Fibroblast of lung (primary cell): ENCODE measurements at regions not wholly inside any gene's neighbourhood (a gene's known extent, or its start where the extent isn't known, plus 50 kb on each side); places are given as distances from the start of the nearest gene placed in this dataset.

Experiments used
- DNase-seq, 2 donors: peaks; one replicate each; pipeline versions ENCODE4 v3.0.0 to v3.0.0-alpha.2; 2010; ENCODE audit warnings: low read depth in 2 of 2
- H2AFZ ChIP-seq: 2 replicates; pipeline ENCODE4 v1.5.1; 2012; ENCODE audit warnings: low read length, control low read depth, inconsistent platforms
- H3K27ac ChIP-seq: 2 replicates; pipeline ENCODE4 v1.5.1; 2011; ENCODE audit warnings: low read length, control low read depth; ENCODE audit not compliant: insufficient read depth
- H3K27me3 ChIP-seq: 2 replicates; pipeline ENCODE4 v1.5.1; 2011; ENCODE audit warnings: mild to moderate bottlenecking, low read length; ENCODE audit not compliant: control insufficient read depth, insufficient read depth
- H3K36me3 ChIP-seq: 2 replicates; pipeline ENCODE4 v1.5.1; 2011; ENCODE audit warnings: low read length; ENCODE audit not compliant: control insufficient read depth, insufficient read depth
- H3K4me1 ChIP-seq: 2 replicates; pipeline ENCODE4 v1.5.1; 2011; ENCODE audit warnings: low read length; ENCODE audit not compliant: control insufficient read depth, insufficient read depth; ENCODE audit errors: extremely low read depth
- H3K4me2 ChIP-seq: 2 replicates; pipeline ENCODE4 v1.5.1; 2011; ENCODE audit warnings: low read length, control low read depth; ENCODE audit not compliant: insufficient read depth; ENCODE audit errors: extremely low read depth
- H3K4me3 ChIP-seq, 4 experiments: fragments of 200-600 bp in 1 of 4; sonication (generic) in 1 of 4; replicated peaks in 1 of 4; 2 replicates each; pipeline ENCODE4 v1.5.1; 2011 to 2016; ENCODE audit warnings: low read length in 4 of 4, low read depth in 3 of 4, mild to moderate bottlenecking in 3 of 4, control low read depth in 2 of 4, inconsistent platforms in 1 of 4, mixed read lengths in 1 of 4; ENCODE audit not compliant: insufficient read depth in 1 of 4; ENCODE audit errors: control extremely low read depth in 1 of 4
- H3K79me2 ChIP-seq: 2 replicates; pipeline ENCODE4 v1.5.1; 2012; ENCODE audit warnings: mild to moderate bottlenecking, low read length, inconsistent platforms; ENCODE audit not compliant: control insufficient read depth, insufficient read depth
- H3K9ac ChIP-seq: 2 replicates; pipeline ENCODE4 v1.5.1; 2011; ENCODE audit warnings: mild to moderate bottlenecking, low read length, control low read depth; ENCODE audit not compliant: insufficient read depth
- H3K9me3 ChIP-seq: 2 replicates; pipeline ENCODE4 v1.5.1; 2012; ENCODE audit warnings: low read depth, low read length; ENCODE audit not compliant: control insufficient read depth, insufficient read depth
- H4K20me1 ChIP-seq: 2 replicates; pipeline ENCODE4 v1.5.1; 2011; ENCODE audit warnings: low read length; ENCODE audit not compliant: control insufficient read depth, insufficient read depth; ENCODE audit errors: extremely low read depth
- EZH2 ChIP-seq: IDR thresholded peaks from 2 replicates; pipeline ENCODE4 v1.5.1; 2012; ENCODE audit warnings: low read length, control low read depth, mild to moderate bottlenecking; ENCODE audit errors: missing control alignments
- TF ChIP-seq, protein P1 (sequence below), 2 donors: IDR thresholded peaks in 1 of 2; conservative IDR thresholded peaks in 1 of 2; 1 replicate in 1 of 2; 2 replicates in 1 of 2; pipeline ENCODE4 v1.5.1; 2011 to 2012; ENCODE audit warnings: low read length in 2 of 2, control low read depth in 1 of 2, inconsistent platforms in 1 of 2, low read depth in 1 of 2, mild to moderate bottlenecking in 1 of 2

- TF ChIP-seq, protein P1, sequence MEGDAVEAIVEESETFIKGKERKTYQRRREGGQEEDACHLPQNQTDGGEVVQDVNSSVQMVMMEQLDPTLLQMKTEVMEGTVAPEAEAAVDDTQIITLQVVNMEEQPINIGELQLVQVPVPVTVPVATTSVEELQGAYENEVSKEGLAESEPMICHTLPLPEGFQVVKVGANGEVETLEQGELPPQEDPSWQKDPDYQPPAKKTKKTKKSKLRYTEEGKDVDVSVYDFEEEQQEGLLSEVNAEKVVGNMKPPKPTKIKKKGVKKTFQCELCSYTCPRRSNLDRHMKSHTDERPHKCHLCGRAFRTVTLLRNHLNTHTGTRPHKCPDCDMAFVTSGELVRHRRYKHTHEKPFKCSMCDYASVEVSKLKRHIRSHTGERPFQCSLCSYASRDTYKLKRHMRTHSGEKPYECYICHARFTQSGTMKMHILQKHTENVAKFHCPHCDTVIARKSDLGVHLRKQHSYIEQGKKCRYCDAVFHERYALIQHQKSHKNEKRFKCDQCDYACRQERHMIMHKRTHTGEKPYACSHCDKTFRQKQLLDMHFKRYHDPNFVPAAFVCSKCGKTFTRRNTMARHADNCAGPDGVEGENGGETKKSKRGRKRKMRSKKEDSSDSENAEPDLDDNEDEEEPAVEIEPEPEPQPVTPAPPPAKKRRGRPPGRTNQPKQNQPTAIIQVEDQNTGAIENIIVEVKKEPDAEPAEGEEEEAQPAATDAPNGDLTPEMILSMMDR (conservative IDR thresholded peaks at IDR 0.05 in 1 of 2, IDR thresholded peaks at IDR 0.05 in 1 of 2; ENCODE audit: low read depth in 1 of 2, low read length in 2 of 2) = no peak
- TF ChIP-seq EZH2 = no peak
- no peaks in the 10 kb centered on the region for H3K4me1 ChIP-seq
These were observed 67.7 kb upstream of the TOP3B start for GRCh38 chr22:22050141-22050775.

GRCh38 chr22:22049684-22050083 is 67.1 kb upstream of the TOP3B start:
- H3K36me3 ChIP-seq = no peaks in the 10 kb centered on the region
- H4K20me1 ChIP-seq = no peaks in the 10 kb centered on the region
- H3K4me2 ChIP-seq = no peak overlapping the region
- no peaks in the 10 kb centered on the region for H3K79me2 ChIP-seq
- H3K27me3 ChIP-seq = peaks cover 4% of the 10 kb centered on the region
- no peaks in the 10 kb centered on the region for H3K9me3 ChIP-seq
- no peak for TF ChIP-seq EZH2
- TF ChIP-seq, protein P1 (conservative IDR thresholded peaks at IDR 0.05 in 1 of 2, IDR thresholded peaks at IDR 0.05 in 1 of 2; ENCODE audit: low read depth in 1 of 2, low read length in 2 of 2) = no peak
- H3K27ac ChIP-seq = no peak overlapping the region
- no peak overlapping the region for H3K9ac ChIP-seq
- no peak overlapping the region for H2AFZ ChIP-seq
- no peaks in the 10 kb centered on the region for H3K4me1 ChIP-seq
- no peak overlapping the region for H3K4me3 ChIP-seq
- no peak for DNase-seq

More at GRCh38 chr22:22050141-22050775, 67.7 kb upstream of the TOP3B start:
- H3K9me3 ChIP-seq = no peaks in the 10 kb centered on the region
- no peak for DNase-seq
- H3K27ac ChIP-seq = no peak overlapping the region
- peaks cover 4% of the 10 kb centered on the region for H3K27me3 ChIP-seq
- H2AFZ ChIP-seq = no peak overlapping the region
- no peak overlapping the region for H3K4me3 ChIP-seq
- H3K9ac ChIP-seq = no peak overlapping the region
- no peak overlapping the region for H3K4me2 ChIP-seq
- no peaks in the 10 kb centered on the region for H3K36me3 ChIP-seq
- no peaks in the 10 kb centered on the region for H3K79me2 ChIP-seq
- H4K20me1 ChIP-seq = no peaks in the 10 kb centered on the region

- TF ChIP-seq, protein P1 (conservative IDR thresholded peaks at IDR 0.05 in 1 of 2, IDR thresholded peaks at IDR 0.05 in 1 of 2; ENCODE audit: low read depth in 1 of 2, low read length in 2 of 2) = no peak
- TF ChIP-seq EZH2 = no peak
- Histone ChIP-seq H3K9ac (no peak overlapping the region), H2AFZ (no peak overlapping the region), H3K4me2 (no peak overlapping the region), H3K27ac (no peak overlapping the region), H3K4me1 (no peaks in the 10 kb centered on the region), H3K27me3 (peaks cover 8% of the 10 kb centered on the region), H3K9me3 (no peaks in the 10 kb centered on the region), H4K20me1 (no peaks in the 10 kb centered on the region), H3K36me3 (no peaks in the 10 kb centered on the region), H3K4me3 (no peak overlapping the region), H3K79me2 (no peaks in the 10 kb centered on the region)
- DNase-seq = no peak
These were observed 66.5 kb upstream of the TOP3B start for GRCh38 chr22:22048981-22049531.
